ENCODE measurements at regions not wholly inside any gene's neighbourhood (a gene's known extent, or its start where the extent isn't known, plus 50 kb on each side); places are given as distances from the start of the nearest gene placed in this dataset.
"Not testable (repeated sequence)": the region's sequence is repeated elsewhere in the genome, so short reads cannot be mapped to it uniquely, and the experiment has no call there.

GRCh38 chr16:54879681-54880080 is 51.0 kb upstream of the IRX5 start:
- DNase-seq = no peak

GRCh38 chr16:54878301-54878700 is 52.4 kb upstream of the IRX5 start:
- no peak for DNase-seq

GRCh38 chr16:54875443-54875842 is 55.2 kb upstream of the IRX5 start:
- DNase-seq = no peak

GRCh38 chr16:54873716-54874373 is 56.8 kb upstream of the IRX5 start:
- not testable (repeated sequence) for DNase-seq

GRCh38 chr16:54873071-54873470 is 57.6 kb upstream of the IRX5 start:
- DNase-seq = no peak

GRCh38 chr16:54870151-54870550 is 60.5 kb upstream of the IRX5 start:
- no peak for DNase-seq

GRCh38 chr16:54867302-54867832 is 63.3 kb upstream of the IRX5 start:
- DNase-seq = no peak

GRCh38 chr16:54862529-54862928 is 68.1 kb upstream of the IRX5 start:
- DNase-seq = no peak

GRCh38 chr16:54856871-54857270 is 73.8 kb upstream of the IRX5 start:
- no peak for DNase-seq

GRCh38 chr16:54847609-54848008 is 83.1 kb upstream of the IRX5 start:
- DNase-seq = no peak

- no peak for DNase-seq
Measured at GRCh38 chr16:54847207-54847606, 83.5 kb upstream of the IRX5 start.

- no peak for DNase-seq
Measured at GRCh38 chr16:54846766-54847165, 83.9 kb upstream of the IRX5 start.

GRCh38 chr16:54843424-54843750 is 87.3 kb upstream of the IRX5 start:
- DNase-seq = no peak

- no peak for DNase-seq
Measured at GRCh38 chr16:54842743-54843423, 87.8 kb upstream of the IRX5 start.

- no peak for DNase-seq
Measured at GRCh38 chr16:54829691-54830090, 101.0 kb upstream of the IRX5 start.

GRCh38 chr16:54822892-54823291 is 107.8 kb upstream of the IRX5 start:
- no peak for DNase-seq

GRCh38 chr16:54822492-54822891 is 108.2 kb upstream of the IRX5 start:
- DNase-seq = no peak

- no peak for DNase-seq
Measured at GRCh38 chr16:54821731-54822130, 108.9 kb upstream of the IRX5 start.

- no peak for DNase-seq
Measured at GRCh38 chr16:54817940-54818574, 112.6 kb upstream of the IRX5 start.

GRCh38 chr16:54817432-54817831 is 113.2 kb upstream of the IRX5 start:
- no peak for DNase-seq

GRCh38 chr16:54816471-54816870 is 114.2 kb upstream of the IRX5 start:
- no peak for DNase-seq

- DNase-seq = no peak
Measured at GRCh38 chr16:54815177-54815576, 115.5 kb upstream of the IRX5 start.

GRCh38 chr16:54813778-54814177 is 116.9 kb upstream of the IRX5 start:
- no peak for DNase-seq

- DNase-seq = no peak
Measured at GRCh38 chr16:54812229-54812628, 118.4 kb upstream of the IRX5 start.
